ENCODE measurements at regions not wholly inside any gene's neighbourhood (a gene's known extent, or its start where the extent isn't known, plus 50 kb on each side); places are given as distances from the start of the nearest gene placed in this dataset.

- DNase-seq = no peak
Measured at GRCh38 chr5:168008555-168008954, 282.9 kb upstream of the WWC1 start.

DNA sequence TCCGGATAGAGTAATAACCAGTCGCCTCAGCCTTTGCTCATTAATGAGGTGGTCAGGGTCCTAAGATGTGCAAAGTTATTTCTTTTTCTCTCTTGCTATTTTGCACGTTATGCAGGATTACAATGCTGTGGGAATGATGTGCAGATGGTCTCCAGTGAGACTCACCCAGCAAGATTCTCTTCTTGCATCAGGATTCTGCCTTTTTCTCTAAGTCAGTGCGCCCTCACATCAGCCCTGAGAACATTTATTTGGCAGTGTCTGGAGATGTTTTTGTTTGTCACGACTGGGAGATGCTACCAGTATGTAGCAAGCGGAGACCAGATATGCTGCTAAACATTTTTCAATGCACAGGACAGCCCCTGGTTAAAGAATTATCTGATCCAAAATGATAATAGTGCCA is 280.3 kb upstream of the WWC1 start:
- no peak for DNase-seq

DNA sequence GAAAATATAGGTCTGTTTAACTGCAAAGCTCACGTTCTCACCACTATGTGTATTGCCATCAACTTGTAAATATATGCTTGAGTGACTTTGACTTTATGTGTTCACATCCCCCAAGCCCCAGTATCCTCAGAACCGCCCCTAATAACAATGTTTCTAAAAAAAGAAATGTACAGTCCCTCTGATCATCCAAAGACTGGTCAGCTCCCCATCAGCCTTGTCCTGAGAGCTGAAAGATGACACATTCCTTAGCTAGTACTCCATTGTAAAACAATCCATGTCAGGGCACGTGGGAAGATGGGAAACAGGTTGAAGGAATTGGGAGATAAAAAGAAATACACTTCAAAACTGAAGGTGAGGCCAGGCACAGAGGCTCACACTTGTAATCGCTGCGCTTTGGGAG is 279.4 kb upstream of the WWC1 start:
- DNase-seq = no peak

- DNase-seq = no peak
Measured at GRCh38 chr5:168013546-168013945, 277.9 kb upstream of the WWC1 start.

GRCh38 chr5:168014433-168015123 is 276.9 kb upstream of the WWC1 start:
- DNase-seq = no peak

GRCh38 chr5:168015506-168015905 is 275.9 kb upstream of the WWC1 start:
- no peak for DNase-seq

DNA sequence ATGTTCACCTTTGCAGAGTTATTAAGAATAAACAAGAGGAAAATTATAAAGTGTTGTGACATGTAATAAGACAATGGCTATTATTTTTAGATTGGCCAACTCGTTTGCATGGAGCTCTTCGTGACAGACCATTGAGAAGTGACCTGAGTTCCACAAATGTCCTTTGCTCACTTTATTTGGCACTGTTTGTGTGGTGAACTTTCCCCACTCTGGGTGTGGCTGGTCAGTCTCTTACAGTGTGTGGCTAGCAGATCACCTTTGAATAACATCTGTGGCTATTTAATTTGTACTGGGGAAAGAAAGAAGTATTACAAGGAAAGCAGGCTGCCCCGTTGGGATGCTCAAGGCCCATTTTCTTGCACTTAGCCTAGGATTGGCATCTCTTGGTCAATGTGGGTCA is 274.1 kb upstream of the WWC1 start:
- DNase-seq = no peak

GRCh38 chr5:168019143-168019542 is 272.3 kb upstream of the WWC1 start:
- no peak for DNase-seq

- no peak for DNase-seq
Measured at GRCh38 chr5:168020542-168021294, 270.7 kb upstream of the WWC1 start.

DNA sequence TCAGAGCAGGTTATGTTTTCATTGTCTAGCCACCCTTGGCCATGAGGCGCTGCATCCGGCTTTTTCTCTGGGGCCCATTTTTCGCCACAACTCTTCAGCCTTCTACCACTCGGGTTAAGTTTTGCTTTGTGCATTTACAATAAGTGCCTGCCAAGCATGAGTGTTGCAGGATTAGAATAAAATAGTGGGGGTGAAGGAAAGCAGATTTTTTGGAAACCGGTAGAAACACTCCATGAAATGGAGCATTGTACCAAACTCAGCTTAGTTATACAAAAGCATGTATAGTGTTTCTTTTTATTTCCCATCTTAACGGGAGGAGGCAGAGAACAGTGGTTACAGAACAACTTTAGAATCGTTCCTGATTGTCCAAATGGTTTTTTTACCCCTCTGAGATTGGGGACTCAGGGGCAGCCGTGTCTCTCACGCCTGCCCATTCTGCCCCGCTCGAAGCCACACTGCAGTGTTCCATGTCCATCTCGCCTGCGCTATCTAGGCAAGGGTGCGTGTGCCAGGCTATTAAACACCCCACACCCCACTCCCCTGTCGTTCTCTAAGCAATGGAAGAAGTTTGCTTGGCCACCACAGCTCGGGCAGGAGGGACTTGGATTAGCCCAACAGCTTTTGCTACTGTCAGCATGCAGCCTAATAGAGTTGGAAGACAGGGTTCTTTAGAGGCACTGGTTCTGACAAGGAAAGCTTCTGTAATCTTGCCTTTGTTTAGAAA is 268.8 kb upstream of the WWC1 start:
- no peak for DNase-seq

DNA sequence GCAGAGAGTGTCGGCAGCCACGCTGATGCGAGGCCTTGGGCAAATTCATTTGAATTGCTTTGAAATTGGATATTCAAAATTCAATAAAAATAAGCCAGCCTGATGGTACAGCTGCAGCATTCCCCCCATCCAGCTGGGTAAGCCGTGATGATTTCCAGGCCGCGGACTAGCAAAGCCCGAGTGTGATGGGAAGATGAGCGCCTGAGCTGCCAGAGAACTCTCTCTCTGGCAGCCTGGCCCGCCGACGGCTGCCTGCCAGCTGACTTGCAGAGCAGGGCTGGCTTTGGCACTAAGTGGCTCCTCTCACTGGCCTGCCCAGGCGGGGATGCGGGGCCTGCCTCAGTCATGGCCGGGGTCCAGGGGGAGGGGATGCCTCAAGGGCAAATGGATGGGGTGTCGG is 268.3 kb upstream of the WWC1 start:
- DNase-seq = no peak

GRCh38 chr5:168024306-168024705 is 267.1 kb upstream of the WWC1 start:
- DNase-seq = no peak

GRCh38 chr5:168027007-168027406 is 264.4 kb upstream of the WWC1 start:
- DNase-seq = no peak

DNA sequence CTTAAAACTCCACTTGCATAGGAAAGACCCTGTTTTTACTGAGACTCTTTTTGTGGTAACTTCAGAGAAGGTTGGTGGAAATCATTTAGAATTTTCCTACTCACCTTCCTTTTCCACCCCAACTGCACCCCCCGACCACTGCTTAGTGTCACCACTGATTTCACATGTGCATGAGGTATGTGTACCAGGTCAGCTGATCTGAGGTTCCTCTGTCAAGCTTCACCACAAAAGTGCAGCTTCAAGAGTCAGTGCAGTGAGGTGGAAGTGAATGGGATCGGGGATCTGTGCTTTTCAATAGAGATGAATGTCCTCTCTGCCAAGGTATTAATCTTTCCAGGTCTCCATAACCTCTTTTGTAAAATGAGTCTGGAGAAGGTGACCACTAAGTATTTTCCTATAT is 260.5 kb upstream of the WWC1 start:
- DNase-seq = no peak

DNA sequence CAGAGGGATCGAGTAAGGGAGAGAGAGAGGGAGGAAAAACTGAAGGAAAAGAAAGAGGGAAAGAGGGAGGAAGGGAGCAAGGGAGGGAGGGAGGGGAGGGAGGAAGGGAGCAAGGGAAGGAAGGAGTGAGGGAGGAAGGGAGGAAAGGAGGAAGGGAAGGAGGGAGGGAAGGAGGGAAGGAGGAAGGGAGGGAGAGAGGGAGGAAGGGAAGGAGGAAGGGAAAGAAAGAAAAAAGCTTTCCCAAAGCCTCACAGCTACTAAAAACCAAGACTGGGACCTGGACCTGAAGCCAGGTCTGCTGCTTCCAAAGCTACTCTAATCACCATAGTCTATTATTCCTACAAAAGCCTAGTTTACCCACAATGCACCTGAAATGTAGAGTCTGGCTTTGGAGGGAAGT is 259.8 kb upstream of the WWC1 start:
- no peak for DNase-seq

GRCh38 chr5:168039039-168039438 is 252.4 kb upstream of the WWC1 start:
- DNase-seq = no peak

DNA sequence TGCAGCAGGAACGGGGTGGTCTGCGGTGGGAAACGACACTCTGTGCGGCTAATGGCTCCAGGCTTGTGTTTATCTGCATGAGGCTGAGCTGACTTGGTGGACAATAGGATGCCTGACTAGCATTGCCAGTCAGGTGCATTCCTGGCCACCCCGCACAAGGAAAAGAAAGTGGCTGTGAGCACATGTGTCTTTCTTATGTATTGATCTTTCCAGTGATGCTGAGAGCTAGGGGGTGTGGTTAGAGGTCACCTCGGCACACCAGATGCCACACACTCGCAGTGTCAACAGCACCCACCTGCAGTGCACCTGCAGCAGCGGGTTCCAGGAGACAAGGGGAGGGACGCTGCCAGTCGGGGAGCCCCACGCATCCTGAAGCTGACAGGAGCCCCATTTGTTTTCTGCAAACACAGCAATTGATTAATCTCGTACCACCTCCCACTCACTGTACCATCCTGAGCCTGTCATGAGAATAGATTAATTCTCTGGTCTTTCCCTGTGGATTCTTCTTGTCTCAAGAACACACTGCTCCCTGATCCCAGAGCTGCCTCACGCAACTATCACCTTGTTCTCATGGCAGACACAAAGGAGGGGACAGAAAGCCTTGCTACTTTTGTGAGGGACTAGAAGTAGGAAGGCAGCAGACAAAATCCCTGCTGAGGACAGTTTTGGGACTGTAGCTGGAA is 251.7 kb upstream of the WWC1 start:
- no peak for DNase-seq

- DNase-seq = no peak
Measured at GRCh38 chr5:168041583-168041982, 249.9 kb upstream of the WWC1 start.

DNA sequence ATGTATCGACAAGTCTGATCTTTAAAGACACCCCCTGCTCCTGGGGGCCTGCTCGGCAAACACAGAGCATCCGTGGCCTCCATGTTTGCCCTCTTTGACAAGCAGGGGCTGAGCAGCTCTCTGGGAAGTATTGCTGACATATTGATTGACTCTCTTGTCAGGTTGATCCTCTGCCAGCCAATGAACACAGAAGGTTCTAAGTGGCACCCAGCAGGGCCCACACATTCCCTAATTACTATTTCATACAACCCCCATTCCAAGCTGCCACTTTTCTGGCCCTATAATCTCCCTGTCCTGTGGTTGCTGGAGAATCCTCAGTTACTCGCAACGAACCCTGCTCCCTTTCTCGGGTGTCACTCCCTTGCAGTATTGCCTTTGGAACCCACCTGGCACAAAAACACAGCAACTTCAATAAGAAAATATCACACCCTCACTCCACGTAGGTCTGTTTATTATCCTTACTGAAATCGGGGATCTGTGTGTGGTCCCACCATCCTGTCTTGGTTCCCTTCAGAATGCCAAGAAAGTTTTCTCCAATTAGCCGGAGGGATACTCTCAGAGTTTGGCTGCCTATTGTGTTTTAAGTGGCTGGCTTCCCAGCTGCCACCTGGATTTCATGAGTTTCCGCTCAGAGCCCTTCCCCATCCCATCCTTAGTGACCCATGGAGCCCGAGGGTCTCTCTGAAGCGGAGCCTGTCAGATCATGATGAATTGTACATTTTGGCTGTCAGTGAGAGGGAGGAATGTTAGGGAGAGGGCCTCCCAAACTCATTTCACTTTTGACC is 249.0 kb upstream of the WWC1 start:
- no peak for DNase-seq

DNA sequence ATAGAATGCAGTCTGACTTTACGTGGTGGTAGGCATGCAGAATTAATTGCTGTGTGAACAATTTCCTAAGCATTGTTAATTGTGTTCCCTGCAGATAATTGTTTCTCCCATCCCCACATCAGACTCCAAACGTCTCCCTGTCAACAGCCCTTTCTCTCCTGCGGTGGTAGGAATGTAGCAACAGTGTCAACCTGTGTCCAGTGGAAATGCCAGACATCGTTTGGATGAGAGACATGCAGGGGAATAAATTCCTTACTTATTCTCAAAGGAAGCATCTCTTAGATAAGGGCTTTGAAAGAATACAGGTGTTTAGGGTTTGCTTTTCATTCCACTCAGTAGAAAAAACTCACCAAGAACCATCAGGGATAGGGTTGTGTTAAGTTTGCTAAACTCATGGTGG is 245.3 kb upstream of the WWC1 start:
- DNase-seq = no peak

GRCh38 chr5:168047043-168047668 is 244.3 kb upstream of the WWC1 start:
- peak; percentile 29 for DNase-seq

GRCh38 chr5:168047669-168048111 is 243.8 kb upstream of the WWC1 start:
- no peak for DNase-seq

Data from DMS 273 treated with DMSO at 0.1 percent for 48 hours (cell line).